Activated effector memory CD4-positive, alpha-beta T cell treated with anti-CD3 and anti-CD28 coated beads, Interleukin-2, amount 50 U/mL, for 16 hours (primary cell): ENCODE measurements at regions not wholly inside any gene's neighbourhood (a gene's known extent, or its start where the extent isn't known, plus 50 kb on each side); places are given as distances from the start of the nearest gene placed in this dataset.

Experiments
- DNase-seq: peaks from one replicate; pipeline ENCODE4 v3.0.0-alpha.2; 2020

- DNase-seq: no peak
Observed at GRCh38 chr3:21132896-21133295, 618.1 kb downstream of the ZNF385D start.

GRCh38 chr3:21120826-21121225, 630.2 kb downstream of the ZNF385D start:
- no peak for DNase-seq

- DNase-seq: no peak
Observed at GRCh38 chr3:21117370-21117769, 633.6 kb downstream of the ZNF385D start.

DNA sequence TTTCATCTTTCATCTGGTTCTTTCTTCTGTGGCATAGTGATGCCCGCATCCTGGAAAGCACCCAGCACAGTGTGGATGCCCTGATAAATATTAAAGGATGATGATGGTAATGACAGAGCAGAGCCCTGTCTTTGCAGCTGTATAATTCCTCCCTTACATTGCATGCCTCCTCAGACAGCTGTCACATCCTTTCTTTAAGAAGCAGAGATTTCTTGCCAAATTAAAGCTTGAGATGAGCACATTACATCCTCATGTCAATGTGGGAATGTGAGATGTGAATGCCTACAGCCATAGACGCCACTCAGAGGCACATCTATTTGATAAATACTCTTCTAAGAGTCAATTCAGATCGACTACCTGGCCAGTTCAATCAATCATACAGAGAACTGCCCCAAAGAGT, 642.0 kb downstream of the ZNF385D start:
- DNase-seq: no peak

DNA sequence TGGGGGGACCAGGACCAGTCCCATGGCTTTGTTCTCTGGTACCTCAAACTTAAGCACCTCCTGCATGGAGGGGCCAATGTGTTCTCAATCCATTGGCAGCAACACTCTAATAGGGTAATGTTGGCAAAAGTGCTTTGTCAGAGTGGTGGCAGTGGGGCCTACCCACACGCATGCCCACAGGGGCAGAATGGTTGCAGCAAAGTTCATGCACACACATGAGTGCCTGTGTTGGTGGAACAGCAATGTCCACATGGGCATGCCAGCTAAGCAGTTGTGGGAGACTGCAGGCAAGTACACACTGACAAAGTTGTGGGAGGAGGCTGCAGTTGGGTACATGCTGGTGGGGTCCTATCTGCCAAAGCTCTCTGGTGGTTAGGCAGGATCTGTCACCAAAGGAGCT, 645.2 kb downstream of the ZNF385D start:
- no peak for DNase-seq

- DNase-seq: no peak
Observed at GRCh38 chr3:21100656-21101359, 650.2 kb downstream of the ZNF385D start.

DNA sequence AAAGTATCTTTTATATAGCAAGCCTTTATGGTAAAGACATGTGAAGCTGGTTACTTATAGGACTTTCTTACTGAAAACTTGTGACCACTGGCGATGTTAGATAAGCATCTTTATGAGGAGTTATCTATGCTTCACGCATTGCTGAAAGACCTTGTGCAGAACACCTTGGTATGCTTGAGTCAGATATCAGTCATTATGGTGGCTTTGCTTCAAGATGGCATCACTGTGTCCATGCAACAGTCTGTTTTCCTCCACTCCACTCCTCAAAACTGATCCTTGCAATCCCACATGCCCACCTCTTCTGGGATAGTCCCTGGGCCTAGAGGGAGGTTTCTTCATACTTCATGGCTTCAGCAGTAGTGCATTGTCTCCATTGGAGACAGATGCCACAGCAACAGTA, 656.3 kb downstream of the ZNF385D start:
- DNase-seq: no peak

DNA sequence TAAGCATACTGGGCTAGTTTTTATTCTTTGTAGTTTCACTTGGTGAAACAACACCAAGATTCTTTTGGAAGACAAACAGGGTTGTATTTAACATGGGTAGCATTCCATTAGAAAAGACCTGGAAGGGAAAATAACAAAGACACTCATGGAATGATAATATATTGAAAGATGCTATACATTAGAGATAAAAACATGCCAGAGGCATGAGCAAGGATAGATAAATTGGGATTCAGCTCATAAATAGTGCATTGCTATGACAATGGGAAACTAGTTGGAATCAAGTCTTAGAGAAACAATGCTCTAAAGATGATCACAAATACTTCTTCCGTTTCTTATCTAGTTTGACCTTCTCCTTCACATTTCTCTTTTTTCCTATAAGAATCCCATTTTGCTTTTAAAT, 677.4 kb downstream of the ZNF385D start:
- no peak for DNase-seq

DNA sequence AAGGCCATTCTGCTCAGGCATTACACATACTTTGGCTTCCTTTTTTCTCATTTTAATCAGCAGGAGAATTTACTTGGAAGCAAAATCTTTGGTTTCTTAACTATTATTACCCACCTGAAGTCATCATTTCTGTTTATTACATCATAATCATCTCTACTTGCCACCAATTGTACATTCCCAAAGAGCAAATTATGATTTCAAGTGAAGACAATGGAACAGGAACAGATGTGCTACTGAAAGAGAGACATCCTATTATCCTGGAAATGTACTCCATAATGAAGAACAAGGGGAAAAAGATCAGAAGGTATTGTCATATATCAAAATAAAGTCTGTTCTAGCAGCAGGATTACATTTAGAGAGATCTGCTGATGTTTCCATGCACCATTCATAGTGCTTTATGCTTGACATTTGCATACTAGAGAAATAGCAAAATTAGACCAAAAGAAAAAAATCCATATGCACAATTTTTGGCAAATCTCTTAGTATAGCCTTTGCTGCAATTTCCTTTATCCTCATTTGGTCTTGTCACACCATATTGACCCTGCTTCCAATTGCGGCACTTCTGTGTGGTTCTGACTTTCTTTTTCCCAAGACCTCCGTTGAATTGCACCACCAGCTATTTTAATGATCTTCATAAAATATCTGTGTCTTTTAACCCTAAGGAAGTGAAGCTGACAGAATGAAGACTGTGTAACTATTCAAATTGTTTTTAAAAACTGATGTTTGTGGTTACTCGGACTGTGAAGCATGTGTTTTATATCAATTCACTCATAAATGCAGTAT, 683.8 kb downstream of the ZNF385D start:
- no peak for DNase-seq

DNA sequence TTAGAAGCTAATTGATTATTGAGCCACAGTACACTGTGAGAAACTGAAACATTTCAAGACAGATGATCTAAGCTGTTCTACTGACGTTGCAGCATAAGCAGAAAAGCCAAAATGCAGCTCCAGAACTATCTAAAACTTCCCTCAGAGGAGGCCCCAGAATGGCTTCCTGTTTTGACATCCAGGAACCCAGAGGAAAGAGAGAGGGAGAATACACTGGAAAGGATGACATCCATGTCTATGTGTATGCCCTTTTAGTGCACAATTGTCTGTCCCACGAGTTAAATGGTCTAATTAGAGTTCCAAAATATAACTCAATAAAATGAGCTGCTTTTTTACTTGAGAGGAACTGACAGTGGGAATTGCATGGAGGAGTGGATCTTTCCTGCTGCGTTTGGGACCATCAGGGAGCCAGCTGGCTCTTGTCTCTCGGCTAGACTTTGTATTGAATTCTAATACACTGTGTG, 688.1 kb downstream of the ZNF385D start:
- no peak for DNase-seq

DNA sequence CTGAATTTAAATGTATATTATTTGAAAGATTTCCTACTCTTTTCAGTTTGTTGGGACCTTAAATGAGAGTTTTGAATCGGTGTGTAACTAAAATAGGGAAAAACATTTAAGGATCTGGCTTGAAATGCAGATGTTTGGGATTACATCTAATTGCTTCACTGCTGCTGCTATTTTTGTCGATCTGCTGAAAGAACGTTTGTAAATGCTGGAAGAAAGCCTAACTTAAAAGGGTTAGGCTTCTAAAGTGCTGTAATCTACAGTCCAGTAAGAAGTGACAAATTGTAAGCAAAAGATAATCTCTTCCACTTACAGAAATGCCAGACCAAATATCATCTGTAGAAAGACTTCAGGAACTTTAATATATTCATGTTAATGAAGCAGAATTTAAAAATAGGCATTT, 691.6 kb downstream of the ZNF385D start:
- DNase-seq: no peak

GRCh38 chr3:21056293-21056692, 694.7 kb downstream of the ZNF385D start:
- no peak for DNase-seq

GRCh38 chr3:21055015-21055414, 696.0 kb downstream of the ZNF385D start:
- no peak for DNase-seq

GRCh38 chr3:21054064-21054463, 696.9 kb downstream of the ZNF385D start:
- DNase-seq: no peak

DNA sequence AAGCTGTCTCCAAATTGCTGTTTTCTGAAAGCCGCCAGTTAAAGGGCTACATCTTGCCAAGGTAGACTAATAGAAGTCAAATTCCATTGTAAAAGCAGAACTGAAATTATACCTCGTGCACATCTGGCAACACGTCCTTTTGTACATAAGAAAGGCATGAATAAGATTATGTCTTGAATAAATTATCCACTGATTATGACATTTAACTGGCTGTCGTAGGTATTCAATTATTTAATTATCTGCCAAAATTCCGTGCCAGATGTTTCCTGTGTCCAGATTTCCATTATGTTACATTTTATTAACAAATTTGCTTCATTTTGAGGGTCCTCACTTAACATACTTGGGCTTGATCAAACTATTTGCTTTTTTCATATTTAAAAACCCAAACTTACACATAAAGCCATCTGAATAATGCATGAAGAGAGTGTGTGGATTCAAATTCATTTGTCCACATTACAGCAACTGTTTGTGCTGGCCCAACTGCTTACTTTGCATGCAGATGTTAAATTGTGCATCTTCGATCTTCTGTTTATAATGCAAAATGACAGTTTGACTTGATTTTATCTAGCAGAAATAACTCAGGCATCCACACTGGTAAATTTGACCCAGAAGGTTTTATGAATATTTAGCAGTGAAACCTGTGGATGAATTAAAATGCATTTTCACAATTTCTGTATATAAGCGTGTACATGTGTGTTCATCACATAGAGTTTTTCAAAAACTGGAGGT, 701.5 kb downstream of the ZNF385D start:
- no peak for DNase-seq

DNA sequence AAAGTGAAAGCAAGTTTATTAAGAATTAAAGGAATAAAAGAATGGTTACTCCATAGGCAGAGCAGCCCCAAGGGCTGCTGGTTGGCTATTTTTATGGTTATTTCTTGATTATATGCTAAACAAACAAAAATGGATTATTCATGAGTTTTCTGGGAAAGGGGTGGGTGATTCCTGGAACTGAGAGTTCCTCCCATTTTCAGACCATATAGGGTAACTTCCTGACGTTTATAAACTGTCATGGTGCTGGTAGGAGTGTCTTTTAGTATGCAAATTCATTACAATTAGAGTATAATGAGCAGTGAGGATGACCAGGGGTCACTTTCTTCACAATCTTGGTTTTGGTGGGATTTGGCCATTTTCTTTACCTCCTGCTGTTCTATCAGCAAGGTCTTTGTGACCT, 707.9 kb downstream of the ZNF385D start:
- DNase-seq: no peak

GRCh38 chr3:21042184-21042583, 708.8 kb downstream of the ZNF385D start:
- no peak for DNase-seq

DNA sequence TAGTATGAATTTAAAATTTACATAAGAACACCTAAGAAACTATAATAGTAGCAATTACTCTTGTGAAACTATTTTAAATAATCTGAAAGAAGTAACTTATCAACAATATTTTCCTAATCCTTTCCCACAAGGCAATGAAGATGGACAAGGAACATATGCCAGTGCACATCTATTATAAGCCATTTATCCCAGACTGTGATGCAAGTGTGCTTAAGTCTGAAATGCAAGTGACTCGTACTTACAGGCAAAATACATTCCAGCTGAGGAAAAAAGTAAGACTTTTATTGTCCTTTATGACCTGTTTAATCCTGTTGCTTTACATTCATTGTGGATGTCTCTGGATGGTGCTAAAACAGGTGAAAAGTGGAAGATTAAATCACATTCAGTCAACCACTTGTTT, 709.4 kb downstream of the ZNF385D start:
- no peak for DNase-seq

- DNase-seq: no peak
Observed at GRCh38 chr3:21036888-21037287, 714.1 kb downstream of the ZNF385D start.

- no peak for DNase-seq
Observed at GRCh38 chr3:21028412-21028811, 722.6 kb downstream of the ZNF385D start.

DNA sequence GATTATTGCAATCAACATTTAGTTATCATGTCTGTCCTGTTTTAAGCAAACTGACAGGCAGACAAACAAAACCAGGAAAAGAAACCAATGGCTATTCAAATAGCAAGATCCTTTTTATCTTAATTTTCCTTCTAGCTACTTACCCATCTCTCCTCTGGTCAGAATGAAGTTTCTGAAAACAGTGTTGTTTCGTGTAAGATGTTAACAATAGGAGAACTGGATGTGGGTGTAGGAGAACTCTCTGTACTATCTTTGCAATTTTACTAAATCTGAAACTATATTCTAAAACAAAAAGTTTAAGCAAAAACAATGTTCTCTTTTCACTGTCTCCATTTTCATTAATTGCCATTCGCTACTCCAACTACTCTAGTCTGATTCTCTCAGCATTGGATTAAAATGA, 726.4 kb downstream of the ZNF385D start:
- DNase-seq: no peak

DNA sequence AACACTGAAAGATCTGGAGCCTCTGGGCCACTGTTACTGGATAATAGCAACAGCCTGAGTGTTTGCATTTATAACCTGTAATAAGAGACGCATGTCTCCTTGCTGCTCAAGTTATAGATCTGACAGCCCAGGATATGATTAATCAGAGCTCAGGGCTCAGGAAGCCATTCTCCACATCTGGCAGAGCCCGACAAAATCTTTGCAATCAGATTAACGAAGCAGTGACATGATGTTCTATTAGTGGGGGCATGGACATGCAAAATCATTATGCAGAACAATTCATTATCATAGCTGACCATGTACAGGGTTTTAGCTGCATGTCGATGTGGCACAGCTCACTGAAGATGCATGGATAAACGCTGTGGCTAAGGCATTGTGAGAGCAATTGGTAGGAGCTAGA, 730.3 kb downstream of the ZNF385D start:
- DNase-seq: no peak

DNA sequence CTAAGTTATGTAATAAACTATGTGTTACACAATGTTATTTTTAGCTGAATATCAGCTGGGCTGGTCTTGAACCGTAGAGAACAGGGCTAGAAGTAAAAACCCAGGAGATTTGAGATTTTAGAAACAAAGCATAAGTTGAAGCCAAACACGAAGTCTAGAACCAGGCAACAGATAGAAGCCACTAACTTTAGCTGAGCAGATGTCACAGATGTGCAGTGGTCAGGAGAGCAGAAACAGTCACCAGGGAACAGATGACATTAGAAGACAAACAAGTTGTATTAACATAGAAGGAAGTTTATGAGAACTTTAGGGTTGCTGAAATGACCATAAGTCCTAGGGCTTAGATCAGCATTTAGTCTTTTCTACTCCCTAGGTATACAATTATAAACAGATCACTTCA, 731.0 kb downstream of the ZNF385D start:
- DNase-seq: no peak
